NOMO-1 (cell line): ENCODE measurements at regions not wholly inside any gene's neighbourhood (a gene's known extent, or its start where the extent isn't known, plus 50 kb on each side); places are given as distances from the start of the nearest gene placed in this dataset.

Source experiments
- DNase-seq, 2 experiments: peaks; one replicate each; lab custom pipeline; 2025; ENCODE audit not compliant: unreplicated experiment in 2 of 2; lab: John Stamatoyannopoulos, UW

DNA sequence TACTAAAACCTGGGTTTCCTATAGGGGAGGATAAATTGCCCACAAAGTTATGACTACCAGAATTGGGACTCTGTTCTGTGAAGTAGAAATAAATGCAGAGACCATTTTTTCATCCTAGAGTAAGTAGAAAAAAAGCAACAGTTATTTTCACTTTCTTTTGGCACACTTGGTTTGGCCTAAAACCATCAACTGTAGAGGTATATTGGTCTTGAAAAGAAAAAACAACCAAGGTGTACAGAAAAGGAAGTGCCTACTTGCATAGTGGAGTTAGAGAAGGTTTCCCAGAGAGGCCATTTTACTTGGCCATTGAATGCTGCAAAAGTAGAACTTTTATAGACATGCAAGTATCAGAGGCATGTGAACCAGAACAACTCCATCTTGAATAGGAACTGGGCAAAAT, 89.4 kb upstream of the TACR1 start:
- no peak for DNase-seq

DNA sequence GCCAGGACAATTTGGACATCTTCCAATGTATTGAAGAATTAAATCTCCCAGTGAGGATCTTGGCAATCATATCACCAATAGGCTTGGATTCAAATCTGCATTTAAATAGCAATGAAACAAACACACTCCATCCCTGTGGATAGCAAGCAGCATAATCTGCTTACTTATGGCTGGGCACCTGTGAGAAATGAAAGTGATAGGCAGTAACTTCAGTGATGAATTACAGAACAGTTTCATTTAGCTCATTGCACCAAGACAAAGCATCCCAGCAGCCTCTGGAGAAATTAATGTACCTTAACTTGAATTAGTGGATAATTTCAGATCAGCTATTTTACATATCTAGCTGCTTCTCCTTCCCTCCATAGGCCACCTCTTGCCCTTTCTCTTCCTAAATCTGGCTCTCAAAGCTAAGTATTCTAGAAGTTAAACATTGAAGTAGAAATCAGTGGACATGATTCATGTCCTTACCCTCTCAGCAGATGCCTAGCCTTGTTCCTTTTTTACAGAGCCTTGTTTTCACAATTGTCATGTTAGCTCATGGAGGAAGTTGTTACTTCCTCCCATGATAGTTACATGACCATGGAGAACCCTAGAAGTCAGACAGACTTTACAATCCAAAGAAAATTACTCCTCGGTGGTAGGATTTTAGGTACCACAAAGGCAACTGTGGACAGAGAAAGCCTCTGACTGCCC, 88.5 kb upstream of the TACR1 start:
- DNase-seq, result peak; percentile 22 to 65

DNA sequence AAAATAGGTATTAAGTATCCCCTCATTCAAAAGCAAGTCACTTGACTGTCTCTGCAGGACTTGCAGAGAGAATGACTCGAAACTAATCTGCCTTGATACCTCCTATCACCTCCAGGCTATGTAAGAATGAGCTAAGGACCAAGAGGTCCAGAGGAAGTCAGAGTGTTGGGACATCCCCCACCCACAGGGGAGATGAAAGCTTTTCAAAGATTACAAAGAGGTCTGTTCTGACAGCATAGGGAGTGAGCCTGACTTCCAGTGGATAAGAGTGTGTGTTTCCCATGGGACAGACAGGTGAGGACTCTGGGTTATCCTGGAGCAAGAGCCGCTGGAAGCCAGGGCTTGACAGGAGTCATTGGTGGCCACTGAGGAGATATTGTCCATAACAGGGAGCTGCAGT, 85.0 kb upstream of the TACR1 start:
- DNase-seq, result no peak

DNA sequence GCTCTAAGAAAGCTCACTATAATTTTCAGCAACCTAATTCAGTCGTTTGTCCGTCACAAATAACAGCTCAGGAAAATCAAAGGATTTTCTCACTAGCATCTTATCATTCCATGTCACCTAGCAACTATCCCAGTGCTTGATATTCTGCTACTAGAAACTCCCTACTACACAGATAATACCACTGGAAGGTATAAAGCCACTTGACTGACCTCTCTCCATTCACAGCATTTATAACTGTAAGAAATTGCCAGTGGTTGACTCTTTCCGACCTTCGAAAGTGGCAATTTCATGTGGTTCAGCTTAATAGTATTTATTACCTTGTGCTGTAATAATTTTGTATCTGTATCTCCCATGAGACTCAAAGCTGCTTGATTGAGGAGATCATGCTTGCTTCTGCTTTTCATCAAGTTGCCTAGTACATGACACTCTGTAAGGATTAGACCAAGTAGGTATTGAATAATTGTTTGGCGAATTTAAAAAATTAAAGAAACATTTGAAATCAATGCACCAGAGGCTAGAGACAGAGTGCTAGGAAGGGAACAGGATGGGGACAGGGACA, 79.6 kb upstream of the TACR1 start:
- DNase-seq, result no peak

DNA sequence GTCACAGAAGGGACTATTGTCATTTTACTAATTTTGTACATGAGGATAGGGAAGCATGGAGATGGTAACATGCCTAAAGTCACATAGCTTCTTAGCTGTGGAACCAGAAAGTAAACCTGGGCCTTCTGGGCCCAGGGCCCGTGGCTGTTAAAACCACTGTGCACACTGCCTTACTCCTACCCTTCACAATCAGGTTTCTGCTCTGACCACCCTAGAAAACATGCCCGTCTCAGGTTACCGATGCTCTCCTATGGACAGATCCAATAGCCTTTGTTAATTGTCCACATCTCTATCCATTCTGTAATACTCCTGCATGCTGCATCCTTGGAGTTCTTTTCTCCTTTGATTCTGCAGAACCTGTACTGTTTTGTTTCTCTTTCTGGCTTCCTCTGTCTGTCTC, 79.0 kb upstream of the TACR1 start:
- DNase-seq, result no peak

DNA sequence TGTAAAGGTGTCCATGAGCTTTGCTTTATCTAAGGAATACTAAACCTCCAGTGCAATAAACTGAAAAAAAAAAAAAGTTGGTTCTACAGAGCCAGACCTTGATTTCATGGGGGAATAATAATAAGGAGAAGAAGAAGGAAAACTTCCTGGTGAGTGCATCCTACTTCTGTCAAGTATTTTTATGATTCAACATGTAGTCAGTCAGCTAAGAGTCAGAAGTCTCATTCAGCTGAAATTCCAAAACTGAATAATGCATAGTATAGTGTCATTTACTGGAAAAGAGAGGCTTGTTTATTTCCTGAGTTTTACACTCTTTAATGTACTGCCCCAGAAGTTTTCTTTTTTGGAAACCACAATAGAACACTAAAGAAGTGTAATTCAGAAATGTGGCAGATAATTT, 77.8 kb upstream of the TACR1 start:
- DNase-seq, result no peak

DNA sequence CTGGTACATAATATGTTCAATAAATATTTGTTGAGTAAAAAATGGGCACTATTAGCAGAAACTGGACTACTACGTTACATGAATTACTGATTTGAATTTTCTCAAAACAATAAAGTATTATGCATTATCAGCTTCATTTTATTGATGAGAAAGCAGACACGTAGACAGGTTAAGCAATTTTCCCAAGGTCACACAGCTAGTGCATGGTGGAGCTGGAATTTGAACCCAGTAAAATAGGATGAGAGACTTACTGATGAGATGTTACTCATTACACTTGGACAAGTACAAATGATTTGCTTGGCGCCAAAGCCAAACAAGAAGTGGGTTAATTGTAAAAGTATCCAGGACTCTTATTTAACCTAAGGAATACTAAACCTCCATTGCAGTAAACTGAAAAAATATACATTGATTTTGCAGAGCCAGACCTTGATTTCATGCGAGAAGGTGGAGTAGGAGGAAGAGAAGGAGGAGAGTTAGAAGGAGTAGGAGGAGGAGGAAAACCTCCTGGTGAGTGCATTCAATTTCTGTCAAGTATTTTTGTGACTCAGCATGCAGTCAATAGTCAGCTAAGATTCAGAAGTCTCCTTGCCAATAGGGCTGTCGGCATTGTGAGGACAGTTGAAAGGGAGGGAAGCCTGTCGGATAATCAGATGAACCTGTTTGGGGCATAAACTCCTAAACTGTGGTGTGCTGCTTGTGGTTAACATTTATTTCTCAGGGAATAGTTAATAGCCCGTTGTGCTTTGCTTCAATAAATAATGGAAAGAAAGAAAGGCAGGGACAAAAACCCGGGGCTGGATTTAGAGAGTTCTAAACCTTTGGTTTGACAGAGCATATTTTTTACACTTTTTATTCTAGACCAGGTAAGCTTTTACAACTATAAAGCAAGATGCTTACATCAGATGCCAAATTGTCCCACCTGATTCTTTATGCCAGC, 77.0 kb upstream of the TACR1 start:
- no peak for DNase-seq

DNA sequence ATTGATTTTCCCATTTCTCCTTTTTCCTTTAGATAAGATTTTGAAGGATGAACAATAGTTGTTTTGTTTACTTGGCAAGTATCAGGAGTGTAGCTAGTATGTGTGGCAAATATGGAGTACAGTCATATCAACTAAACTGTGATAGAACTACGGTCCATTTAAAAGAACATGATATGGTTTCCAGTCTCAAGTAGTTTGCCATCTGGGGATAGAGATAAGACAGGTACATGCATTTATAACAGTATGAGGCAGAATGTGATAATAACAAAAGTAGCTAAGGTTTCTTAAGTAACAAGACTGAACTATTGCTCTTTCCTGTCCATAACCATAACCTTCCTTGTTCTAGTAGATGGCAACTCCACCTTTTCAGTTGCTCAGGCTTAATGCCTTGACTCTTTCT, 75.6 kb upstream of the TACR1 start:
- DNase-seq, result no peak

DNA sequence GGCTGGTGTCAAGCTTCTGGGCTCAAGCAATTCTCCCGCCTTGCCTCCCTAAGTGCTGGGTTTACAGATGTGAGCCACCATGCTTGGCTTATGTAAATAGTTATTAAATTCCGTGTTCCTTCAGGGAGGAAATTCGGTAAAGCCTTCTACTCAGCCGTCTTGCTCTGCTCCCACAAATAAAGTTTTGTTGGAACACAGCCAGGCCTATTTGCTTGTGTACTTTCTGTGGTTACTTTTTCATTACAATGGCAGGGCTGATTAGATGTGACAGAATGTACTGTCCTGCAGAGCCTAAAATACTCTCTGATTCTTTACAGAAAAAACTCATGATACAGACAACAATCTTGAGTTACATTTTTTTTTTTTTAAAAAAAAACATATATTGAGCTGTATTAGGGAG, 68.8 kb upstream of the TACR1 start:
- DNase-seq, result no peak

DNA sequence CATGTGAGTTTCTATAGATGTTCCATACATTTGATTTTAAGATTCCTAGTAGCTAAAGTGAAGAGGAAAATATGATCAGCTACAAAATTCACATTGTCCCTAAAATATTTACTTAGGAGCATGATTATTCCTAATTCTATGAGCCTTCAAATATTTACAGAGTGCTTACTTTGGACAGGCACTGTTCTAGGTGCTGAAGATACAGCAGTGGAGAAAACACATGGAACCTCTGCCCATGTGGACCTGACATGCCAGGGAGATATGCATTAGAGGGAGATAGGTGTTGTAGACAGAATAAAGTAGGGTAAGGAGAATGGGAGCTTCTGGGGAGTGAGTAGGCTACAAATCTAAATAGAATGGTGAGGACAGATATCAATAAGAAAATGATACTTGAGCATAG, 62.6 kb upstream of the TACR1 start:
- no peak for DNase-seq

DNA sequence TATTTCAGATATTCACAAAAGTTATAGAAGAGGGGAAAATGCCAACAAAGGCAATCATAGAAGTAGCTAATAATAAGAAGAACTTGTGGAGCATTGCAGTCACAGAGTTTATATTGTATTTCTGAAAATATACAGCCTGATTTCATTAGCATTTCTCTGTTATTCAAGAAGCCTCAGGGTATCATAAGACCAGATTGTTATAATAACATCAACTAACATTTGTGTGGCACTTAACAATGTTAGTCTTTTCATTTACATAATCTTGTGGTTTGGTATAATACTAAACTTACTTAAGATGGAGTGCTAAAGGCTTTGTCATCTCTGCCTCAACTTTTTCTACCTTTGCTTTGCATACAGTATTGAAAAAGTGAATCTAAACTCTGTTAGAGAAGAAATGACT, 61.6 kb upstream of the TACR1 start:
- DNase-seq, result no peak

DNA sequence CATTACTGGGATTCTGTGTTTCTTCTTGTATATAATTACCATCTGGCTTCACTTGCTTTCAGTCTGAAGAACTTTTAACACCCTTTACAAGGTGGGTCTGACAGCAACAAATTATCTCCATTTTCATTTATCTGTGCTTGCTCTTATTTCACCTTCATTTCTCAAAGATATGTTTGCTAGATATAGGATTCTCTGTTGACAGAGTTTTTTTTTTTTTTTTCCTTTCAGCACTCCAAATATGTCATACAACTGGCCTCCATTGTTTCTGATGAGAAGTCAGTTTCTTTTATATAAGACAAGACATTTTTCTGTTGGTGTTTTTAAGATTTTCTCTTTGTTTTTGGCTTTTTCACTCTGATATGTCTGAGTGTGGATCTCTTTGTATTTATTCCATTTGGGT, 59.3 kb upstream of the TACR1 start:
- no peak for DNase-seq

DNA sequence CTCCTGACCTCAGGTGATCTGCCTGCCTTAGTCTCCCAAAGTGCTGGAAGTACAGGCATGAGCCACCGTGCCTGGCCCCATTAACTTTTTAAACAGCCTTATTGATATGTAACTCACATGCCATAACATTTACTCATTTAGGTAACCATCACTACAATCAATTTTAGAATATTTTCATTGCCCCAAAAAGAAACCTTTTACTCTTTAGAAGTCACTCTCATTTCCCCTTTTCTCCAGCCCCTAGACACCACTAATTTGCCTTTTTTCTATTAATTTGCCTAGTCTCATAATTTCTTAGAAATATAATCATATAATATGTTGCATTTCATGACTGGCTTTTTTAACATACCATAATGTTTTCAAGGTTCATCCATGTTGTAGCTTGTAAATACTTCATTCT, 57.2 kb upstream of the TACR1 start:
- no peak for DNase-seq

DNA sequence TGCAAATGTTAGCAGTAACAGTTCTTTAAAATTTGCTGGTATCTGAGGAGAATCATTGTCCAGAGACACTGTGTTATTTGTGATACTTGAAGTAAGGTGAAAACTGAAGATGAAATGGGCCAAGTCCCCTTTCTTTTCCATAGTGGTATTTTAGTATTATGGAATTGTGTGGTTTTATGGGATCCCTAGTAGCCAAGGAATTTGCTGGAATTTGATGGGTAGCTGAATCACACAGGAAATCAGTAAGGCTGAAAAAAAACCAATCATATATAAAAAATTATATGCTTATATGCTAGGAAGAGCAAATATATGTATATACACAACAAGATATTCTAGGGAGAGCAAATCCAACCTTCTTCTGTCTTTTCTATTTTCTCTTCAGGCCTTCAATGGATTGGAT, 54.2 kb upstream of the TACR1 start:
- no peak for DNase-seq

DNA sequence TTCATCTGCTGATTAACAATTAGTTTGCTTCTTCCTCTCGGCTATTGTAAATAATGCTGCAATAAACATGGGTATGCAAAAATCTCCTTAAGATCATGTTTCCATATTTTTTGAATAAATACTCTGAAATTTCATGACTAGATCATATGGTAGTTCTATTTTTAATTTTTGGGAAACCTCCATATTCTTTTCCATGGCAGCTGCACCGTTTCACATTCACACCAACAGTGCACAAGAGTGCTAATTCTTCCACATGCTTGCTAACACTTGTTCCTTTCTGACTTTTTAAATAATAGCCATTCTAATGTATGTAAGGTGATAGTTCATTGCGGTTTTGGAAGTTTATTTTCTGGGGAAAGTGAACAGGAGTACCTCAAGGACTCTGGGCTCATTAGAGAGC, 52.6 kb upstream of the TACR1 start:
- DNase-seq, result no peak
